H1 (cell line): ENCODE measurements at regions not wholly inside any gene's neighbourhood (a gene's known extent, or its start where the extent isn't known, plus 50 kb on each side); places are given as distances from the start of the nearest gene placed in this dataset.

Source experiments
- CTCF ChIA-PET: fragments of 300-600 bp; sonication (Branson Sonifier 250); formaldehyde crosslinking; loops from one replicate; lab custom pipeline; 2021; ENCODE audit not compliant: partially characterized antibody; lab: Charles Lee
- POLR2A ChIA-PET: fragments of 300-600 bp; sonication (Branson Sonifier 250); formaldehyde crosslinking; loops from one replicate; lab custom pipeline; 2021; ENCODE audit warnings: inconsistent platforms; ENCODE audit not compliant: partially characterized antibody; lab: Charles Lee
- DNase-seq, 2 experiments: peaks; one replicate each; pipeline versions ENCODE4 v3.0.0 to v3.0.0-alpha.2; 2010 to 2022; ENCODE audit warnings: low spot score in 2 of 2, low read depth in 1 of 2, mixed read lengths in 1 of 2
- FAIRE-seq: peaks from 2 replicates; lab custom pipeline; 2011; peaks lifted over from hg19 to GRCh38; lab: Jason Lieb, UNC
- H2AFZ ChIP-seq: 2 replicates; pipeline ENCODE4 v1.8.1; 2012; ENCODE audit warnings: low read length, inconsistent platforms
- H2AK5ac ChIP-seq: 2 replicates; pipeline ENCODE4 v1.6.1; 2013; ENCODE audit warnings: low read depth, low read length
- H2BK120ac ChIP-seq: replicated peaks from 2 replicates; pipeline ENCODE3; 2013; ENCODE audit warnings: low read depth, low read length, inconsistent platforms
- H2BK12ac ChIP-seq: 2 replicates; pipeline ENCODE4 v1.6.1; 2013; ENCODE audit warnings: low read depth, low read length
- H2BK15ac ChIP-seq: 2 replicates; pipeline ENCODE4 v1.6.1; 2013; ENCODE audit warnings: low read length
- H2BK20ac ChIP-seq: 2 replicates; pipeline ENCODE4 v1.6.1; 2013; ENCODE audit warnings: low read length
- H2BK5ac ChIP-seq: 2 replicates; pipeline ENCODE4 v1.6.1; 2013; ENCODE audit warnings: low read depth, low read length
- H3K14ac ChIP-seq: 2 replicates; pipeline ENCODE4 v1.6.1; 2013; ENCODE audit warnings: inconsistent platforms; ENCODE audit not compliant: insufficient read length
- H3K18ac ChIP-seq: 2 replicates; pipeline ENCODE4 v1.6.1; 2013; ENCODE audit warnings: low read length; ENCODE audit errors: extremely low read depth
- H3K23ac ChIP-seq: 2 replicates; pipeline ENCODE4 v1.6.1; 2013; ENCODE audit warnings: inconsistent platforms; ENCODE audit not compliant: insufficient read length
- H3K23me2 ChIP-seq: 2 replicates; pipeline ENCODE4 v1.6.1; 2013; ENCODE audit warnings: low read depth, low read length
- H3K27ac ChIP-seq: 2 replicates; pipeline ENCODE4 v1.6.1; 2011; ENCODE audit warnings: low read depth, low read length, inconsistent platforms
- H3K27me3 ChIP-seq, 4 experiments: replicated peaks in 1 of 4; 1 replicate in 1 of 4; 2 replicates in 3 of 4; pipeline versions ENCODE4 v1.6.1 to v1.8.1; 2011 to 2013; ENCODE audit warnings: low read length in 3 of 4, mild to moderate bottlenecking in 3 of 4, inconsistent platforms in 2 of 4, mixed read lengths in 2 of 4, moderate library complexity in 1 of 4; ENCODE audit not compliant: control insufficient read depth in 3 of 4, insufficient read depth in 3 of 4; ENCODE audit errors: extremely low read depth in 1 of 4
- H3K36me3 ChIP-seq, 4 experiments: 2 replicates each; pipeline versions ENCODE4 v1.6.1 to v1.8.1; 2011 to 2013; ENCODE audit warnings: mild to moderate bottlenecking in 4 of 4, low read length in 3 of 4, moderate library complexity in 2 of 4, control low read depth in 1 of 4, inconsistent platforms in 1 of 4; ENCODE audit not compliant: insufficient read depth in 4 of 4, control insufficient read depth in 2 of 4
- H3K4ac ChIP-seq: replicated peaks from 2 replicates; pipeline ENCODE3; 2013; ENCODE audit warnings: low read length, low read depth, mixed read lengths, inconsistent platforms; ENCODE audit not compliant: insufficient read length
- H3K4me1 ChIP-seq, 4 experiments: replicated peaks in 1 of 4; 1 replicate in 1 of 4; 2 replicates in 3 of 4; pipeline versions ENCODE4 v1.6.1 to v1.8.1; 2011 to 2013; ENCODE audit warnings: low read length in 3 of 4, inconsistent platforms in 2 of 4, mixed read lengths in 1 of 4; ENCODE audit not compliant: insufficient read depth in 4 of 4, control insufficient read depth in 3 of 4
- H3K4me2 ChIP-seq, 2 experiments: 2 replicates each; pipeline versions ENCODE4 v1.6.1 to v1.8.1; 2011 to 2013; ENCODE audit warnings: low read depth in 2 of 2, low read length in 2 of 2, control low read depth in 1 of 2, inconsistent platforms in 1 of 2, mild to moderate bottlenecking in 1 of 2; ENCODE audit not compliant: insufficient read depth in 1 of 2
- H3K4me3 ChIP-seq, 4 experiments: fragments of 200-600, 300-600 bp in 1 of 4; sonication (generic), shearing (Covaris generic), sonication (Bioruptor Twin) in 1 of 4; 2 replicates each; pipeline versions ENCODE4 v1.5.1 to v1.8.1; 2011 to 2016; ENCODE audit warnings: low read length in 4 of 4, low read depth in 3 of 4, control low read depth in 2 of 4, inconsistent platforms in 2 of 4, mild to moderate bottlenecking in 2 of 4, mixed read lengths in 1 of 4, moderate library complexity in 1 of 4; ENCODE audit not compliant: insufficient read depth in 2 of 4; ENCODE audit errors: extremely low read depth in 1 of 4
- H3K56ac ChIP-seq: replicated peaks from 2 replicates; pipeline ENCODE3; 2013; ENCODE audit warnings: low read depth, mild to moderate bottlenecking, mixed read lengths, low read length, inconsistent platforms; ENCODE audit not compliant: insufficient read length
- H3K79me1 ChIP-seq: 2 replicates; pipeline ENCODE4 v1.6.1; 2013; ENCODE audit warnings: low read depth, low read length, control low read depth
- H3K79me2 ChIP-seq, 2 experiments: 2 replicates each; pipeline versions ENCODE4 v1.6.1 to v1.8.1; 2012 to 2013; ENCODE audit warnings: low read length in 2 of 2, mild to moderate bottlenecking in 2 of 2, inconsistent platforms in 1 of 2; ENCODE audit not compliant: insufficient read depth in 2 of 2, control insufficient read depth in 1 of 2
- H3K9ac ChIP-seq, 4 experiments: replicated peaks in 1 of 4; 1 replicate in 1 of 4; 2 replicates in 3 of 4; pipeline versions ENCODE4 v1.6.1 to v1.8.1; 2011 to 2013; ENCODE audit warnings: low read depth in 3 of 4, low read length in 3 of 4, control low read depth in 2 of 4, mild to moderate bottlenecking in 2 of 4, moderate library complexity in 2 of 4, inconsistent platforms in 1 of 4; ENCODE audit errors: extremely low read depth in 1 of 4
- H3K9me3 ChIP-seq, 2 experiments: 2 replicates each; pipeline versions ENCODE4 v1.6.1 to v1.8.1; 2012 to 2013; ENCODE audit warnings: mild to moderate bottlenecking in 2 of 2, moderate library complexity in 2 of 2, control low read depth in 1 of 2, inconsistent platforms in 1 of 2, low read depth in 1 of 2, low read length in 1 of 2, mixed read lengths in 1 of 2; ENCODE audit not compliant: insufficient read depth in 2 of 2
- H4K20me1 ChIP-seq, 2 experiments: replicated peaks in 1 of 2; 2 replicates each; pipeline versions ENCODE3 to v1.8.1; 2011 to 2013; ENCODE audit warnings: inconsistent platforms in 2 of 2, low read length in 2 of 2, mild to moderate bottlenecking in 1 of 2; ENCODE audit not compliant: insufficient read depth in 2 of 2, control insufficient read depth in 1 of 2
- H4K5ac ChIP-seq: 2 replicates; pipeline ENCODE4 v1.6.1; 2013; ENCODE audit warnings: low read length, low read depth, mixed read lengths, inconsistent platforms; ENCODE audit not compliant: insufficient read length
- H4K8ac ChIP-seq: 2 replicates; pipeline ENCODE4 v1.8.0; 2013; ENCODE audit warnings: mild to moderate bottlenecking, moderate library complexity, low read length, inconsistent platforms; ENCODE audit not compliant: insufficient read depth; ENCODE audit errors: extremely low read depth
- H4K91ac ChIP-seq: replicated peaks from 2 replicates; pipeline ENCODE3; 2013; ENCODE audit warnings: low read length, mixed read lengths, inconsistent platforms; ENCODE audit not compliant: insufficient read length
- RXRA ChIP-seq: IDR thresholded peaks from 2 replicates; pipeline ENCODE4 v1.6.1; 2011; ENCODE audit warnings: low read depth, mild to moderate bottlenecking, low read length, moderate library complexity; ENCODE audit not compliant: insufficient read depth
- WGBS, 2 experiments: shearing (Covaris generic) in 1 of 2; methylation state at CpG; one replicate each; pipeline versions ENCODE4 v1.1.6 to v1.1.7; 2013 to 2015; ENCODE audit warnings: low lambda C conversion rate in 2 of 2, mixed read lengths in 2 of 2, inconsistent platforms in 1 of 2, low coverage in 1 of 2, missing lambda C conversion rate in 1 of 2; ENCODE audit not compliant: insufficient replicate concordance in 2 of 2, insufficient coverage in 1 of 2, insufficient read length in 1 of 2; ENCODE audit errors: extremely low coverage in 1 of 2, missing lambda C conversion rate in 1 of 2; 5-methylcytosine and 5-hydroxymethylcytosine counted together

DNA sequence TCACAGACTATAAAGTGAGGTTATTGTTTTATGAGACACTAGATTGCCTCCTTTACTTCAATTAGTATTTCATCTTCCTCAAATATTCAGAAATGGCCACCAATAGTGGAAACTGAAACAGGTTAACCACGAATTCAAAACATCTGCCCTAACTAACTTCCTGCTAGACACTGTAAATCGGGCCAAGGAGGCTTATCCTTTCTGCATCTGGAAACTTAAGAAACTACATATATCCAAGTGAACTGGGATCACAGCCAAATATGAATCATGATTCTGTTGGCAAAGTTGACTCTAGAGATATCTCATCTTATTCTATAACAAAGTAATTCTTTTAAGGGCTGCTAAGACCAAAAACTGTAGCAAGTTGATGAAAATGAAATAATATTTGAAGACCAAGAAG, 136.6 kb upstream of the ZC3H15 start:
- Histone ChIP-seq H4K91ac (no peak overlapping the region), H3K4me1 (no peaks in the 10 kb centered on the region), H2BK20ac (no peak overlapping the region), H2BK5ac (no peak overlapping the region), H3K36me3 (peaks cover 0 to 5% (median 0%) of the 10 kb centered on the region in 4 experiments; a peak in 2 of 8 replicates), H4K5ac (no peak overlapping the region), H3K23me2 (no peaks in the 10 kb centered on the region), H2AFZ (no peak overlapping the region), H3K14ac (no peak overlapping the region), H3K79me1 (no peaks in the 10 kb centered on the region), H3K4me3 (no peak overlapping the region), H4K8ac (no peak overlapping the region), H2AK5ac (no peak overlapping the region), H3K79me2 (no peaks in the 10 kb centered on the region), H3K9me3 (peaks cover 13 to 18% of the 10 kb centered on the region in 2 experiments), H3K56ac (no peak overlapping the region), H3K18ac (no peak overlapping the region), H4K20me1 (no peaks in the 10 kb centered on the region), H2BK15ac (no peak overlapping the region), H3K4me2 (no peak overlapping the region), H3K27ac (no peak overlapping the region), H3K4ac (no peak overlapping the region), H2BK12ac (no peak overlapping the region), H3K9ac (no peak overlapping the region), H3K27me3 (no peaks in the 10 kb centered on the region), H3K23ac (no peak overlapping the region), H2BK120ac (no peak overlapping the region)
- ChIA-PET CTCF (no interaction called here), POLR2A (no interaction called here)
- WGBS, 2 experiments, result 91% methylated on average over 2 of the region's 2 CpGs; no CpG with 5 or more reads in 1 of the 2 experiments
- FAIRE-seq, result no peak
- no peak for DNase-seq
- no peak for TF ChIP-seq RXRA
